ENCODE measurements at regions not wholly inside any gene's neighbourhood (a gene's known extent, or its start where the extent isn't known, plus 50 kb on each side); places are given as distances from the start of the nearest gene placed in this dataset.
"Not testable (repeated sequence)": the region's sequence is repeated elsewhere in the genome, so short reads cannot be mapped to it uniquely, and the experiment has no call there.

- DNase-seq (ENCODE audit: low spot score in 2 of 2); H3K4me3 Mint-ChIP-seq; H3K4me1 Mint-ChIP-seq; H3K9me3 Mint-ChIP-seq; H3K27ac Mint-ChIP-seq (ENCODE audit: low read depth); ATAC-seq (replicated peaks; ENCODE audit: extremely low read depth, poor library complexity, severe bottlenecking); H3K36me3 Mint-ChIP-seq (ENCODE audit: insufficient read depth); H3K27me3 Mint-ChIP-seq: not testable (repeated sequence)
Observed at GRCh38 chr15:20283651-20284050, 257.9 kb downstream of the GOLGA6L6 start.

- not testable (repeated sequence) for H3K4me1 Mint-ChIP-seq; DNase-seq (ENCODE audit: low spot score in 2 of 2); H3K36me3 Mint-ChIP-seq (ENCODE audit: insufficient read depth); H3K4me3 Mint-ChIP-seq; H3K27me3 Mint-ChIP-seq; ATAC-seq (replicated peaks; ENCODE audit: extremely low read depth, poor library complexity, severe bottlenecking); H3K27ac Mint-ChIP-seq (ENCODE audit: low read depth); H3K9me3 Mint-ChIP-seq
Observed at GRCh38 chr15:20282491-20282943, 259.1 kb downstream of the GOLGA6L6 start.

- ATAC-seq (replicated peaks; ENCODE audit: extremely low read depth, poor library complexity, severe bottlenecking); H3K4me1 Mint-ChIP-seq; H3K36me3 Mint-ChIP-seq (ENCODE audit: insufficient read depth); H3K4me3 Mint-ChIP-seq; H3K27me3 Mint-ChIP-seq; DNase-seq (ENCODE audit: low spot score in 2 of 2); H3K9me3 Mint-ChIP-seq; H3K27ac Mint-ChIP-seq (ENCODE audit: low read depth): not testable (repeated sequence)
Observed at GRCh38 chr15:20281567-20282275, 259.9 kb downstream of the GOLGA6L6 start.

DNA sequence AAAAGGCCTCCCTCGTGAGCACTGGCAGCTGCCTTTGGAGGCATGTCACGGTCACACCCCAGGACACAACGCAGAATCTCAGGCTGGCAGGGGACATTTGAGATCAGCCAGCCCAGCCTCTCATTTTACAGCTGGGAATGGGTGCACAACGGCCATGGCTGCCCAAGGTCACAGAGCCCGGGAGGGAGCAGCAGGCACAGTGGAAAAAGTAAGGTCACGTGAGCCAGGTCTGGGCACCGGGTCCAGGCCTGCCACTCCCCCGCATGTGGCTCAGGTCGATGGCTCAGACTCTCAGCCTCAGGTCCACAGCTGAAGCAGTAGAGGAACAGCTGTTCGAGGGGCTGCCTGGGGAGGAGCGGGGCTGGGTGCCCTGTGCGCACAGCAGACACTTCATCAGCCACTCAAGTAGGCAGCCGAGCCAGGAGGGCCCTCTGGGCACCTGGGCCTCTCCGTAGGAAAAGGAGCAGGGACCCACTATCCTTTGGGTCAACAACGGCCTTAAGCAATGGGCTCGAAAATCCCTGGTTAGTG lies 260.6 kb downstream of the GOLGA6L6 start:
- no peaks in the 10 kb centered on the region for H3K9me3 Mint-ChIP-seq
- DNase-seq (ENCODE audit: low spot score in 2 of 2) (no peak), ATAC-seq (replicated peaks; ENCODE audit: extremely low read depth, poor library complexity, severe bottlenecking) (no peak)
- no peaks in the 10 kb centered on the region for H3K4me1 Mint-ChIP-seq
- no peaks in the 10 kb centered on the region for H3K27me3 Mint-ChIP-seq
- no peak overlapping the region for H3K4me3 Mint-ChIP-seq
- no peaks in the 10 kb centered on the region for H3K36me3 Mint-ChIP-seq (ENCODE audit: insufficient read depth)
- H3K27ac Mint-ChIP-seq (ENCODE audit: low read depth), result no peak overlapping the region

DNA sequence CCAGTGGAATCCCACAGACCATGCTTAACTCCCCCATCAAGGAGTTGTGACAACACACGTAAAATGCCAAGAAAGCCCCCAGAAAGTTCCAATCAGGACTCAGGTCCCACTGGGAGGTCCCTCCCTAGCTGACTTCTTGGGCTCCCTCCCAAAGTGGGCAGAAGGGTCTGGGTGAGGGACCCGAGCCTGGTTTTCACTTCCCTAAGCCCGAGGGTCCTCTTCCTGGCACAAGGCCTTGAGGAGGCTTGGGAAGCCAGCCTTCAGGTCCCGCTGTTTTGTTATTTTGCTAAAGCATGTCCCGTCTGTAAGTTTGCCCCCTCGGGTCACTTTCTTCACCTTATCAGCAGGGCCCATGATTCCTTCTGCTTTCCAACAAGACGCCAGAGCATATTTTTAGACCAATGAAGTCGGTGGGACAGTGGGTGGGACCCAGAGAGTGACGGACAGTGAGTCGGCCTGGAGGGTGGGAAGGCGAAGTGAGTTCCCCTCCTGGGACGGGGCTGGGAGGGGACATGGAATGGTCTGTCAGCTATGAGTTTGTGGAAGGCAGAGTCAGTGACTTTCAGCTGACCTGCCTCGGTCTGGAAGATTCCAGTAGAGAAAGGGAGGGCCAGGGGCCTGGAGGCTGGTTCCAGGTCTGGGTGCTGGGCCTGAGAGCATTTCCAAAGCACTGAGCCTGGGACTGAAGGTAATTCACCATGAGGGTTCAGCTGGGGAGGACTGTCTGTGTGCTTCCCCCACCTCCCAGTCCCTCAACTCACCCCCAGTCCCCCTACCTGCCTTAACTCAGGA lies 261.3 kb downstream of the GOLGA6L6 start:
- not testable (repeated sequence) for DNase-seq (ENCODE audit: low spot score in 2 of 2); H3K4me1 Mint-ChIP-seq; H3K27ac Mint-ChIP-seq (ENCODE audit: low read depth); H3K36me3 Mint-ChIP-seq (ENCODE audit: insufficient read depth); ATAC-seq (replicated peaks; ENCODE audit: extremely low read depth, poor library complexity, severe bottlenecking); H3K27me3 Mint-ChIP-seq; H3K9me3 Mint-ChIP-seq; H3K4me3 Mint-ChIP-seq

DNA sequence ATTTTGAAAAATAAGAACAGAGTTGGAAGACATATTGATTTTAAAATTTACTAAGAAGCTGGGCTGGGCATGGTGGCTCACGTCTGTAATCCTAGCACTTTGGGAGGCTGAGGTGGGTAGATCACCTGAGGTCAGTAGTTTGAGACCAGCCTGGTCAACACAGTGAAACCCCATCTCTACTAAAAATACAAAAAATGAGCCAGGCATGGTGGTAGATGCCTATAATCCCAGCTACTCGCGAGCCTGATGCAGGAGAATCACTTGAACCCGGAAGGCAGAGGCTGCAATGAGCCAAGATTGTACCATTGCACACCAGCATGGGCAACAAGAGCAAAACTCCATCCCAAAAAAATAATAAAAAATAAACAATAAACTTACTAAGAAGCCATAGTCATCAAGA lies 262.5 kb downstream of the GOLGA6L6 start:
- not testable (repeated sequence) for ATAC-seq (replicated peaks; ENCODE audit: extremely low read depth, poor library complexity, severe bottlenecking); DNase-seq (ENCODE audit: low spot score in 2 of 2); H3K36me3 Mint-ChIP-seq (ENCODE audit: insufficient read depth); H3K4me1 Mint-ChIP-seq; H3K27me3 Mint-ChIP-seq; H3K9me3 Mint-ChIP-seq; H3K27ac Mint-ChIP-seq (ENCODE audit: low read depth); H3K4me3 Mint-ChIP-seq

DNA sequence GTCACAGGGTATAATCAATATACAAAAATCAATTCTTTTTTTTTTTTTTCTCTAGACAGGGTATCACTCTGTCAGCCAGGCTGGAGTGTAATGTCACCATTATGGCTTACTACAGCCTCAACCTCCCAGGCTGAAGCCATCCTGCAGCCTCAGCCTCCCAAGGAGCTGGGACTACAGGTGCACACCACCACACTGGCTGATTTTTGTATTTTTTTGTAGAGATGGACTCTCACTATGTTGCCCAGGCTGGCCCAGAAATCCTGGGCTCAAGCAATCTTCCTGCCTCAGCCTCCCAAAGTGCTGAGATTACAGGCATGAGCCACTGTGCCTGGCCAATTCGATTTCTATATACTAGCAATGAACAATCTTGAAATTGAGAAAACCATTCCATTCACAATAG lies 263.2 kb downstream of the GOLGA6L6 start:
- H3K27me3 Mint-ChIP-seq; H3K36me3 Mint-ChIP-seq (ENCODE audit: insufficient read depth); H3K4me3 Mint-ChIP-seq; H3K4me1 Mint-ChIP-seq; H3K27ac Mint-ChIP-seq (ENCODE audit: low read depth); H3K9me3 Mint-ChIP-seq; ATAC-seq (replicated peaks; ENCODE audit: extremely low read depth, poor library complexity, severe bottlenecking); DNase-seq (ENCODE audit: low spot score in 2 of 2): not testable (repeated sequence)

DNA sequence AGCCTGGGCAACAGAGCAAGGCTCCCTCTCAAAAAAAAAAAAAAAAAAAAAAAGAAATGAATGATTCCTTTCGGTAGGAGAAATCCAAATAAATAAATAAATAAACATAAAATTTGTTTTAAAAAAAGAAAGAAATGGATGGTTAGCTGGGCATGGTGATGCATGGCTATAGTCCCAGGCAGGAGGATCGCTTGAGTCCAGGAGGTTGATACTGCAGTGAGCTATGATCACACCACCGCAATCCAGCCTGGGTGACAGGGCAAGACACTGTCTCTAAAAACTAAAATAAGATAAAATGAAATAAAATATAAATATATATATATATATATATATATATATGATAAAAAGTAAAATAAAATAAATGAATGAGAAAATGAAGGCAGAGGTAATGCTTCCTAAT lies 264.1 kb downstream of the GOLGA6L6 start:
- H3K4me1 Mint-ChIP-seq; H3K4me3 Mint-ChIP-seq; H3K36me3 Mint-ChIP-seq (ENCODE audit: insufficient read depth); H3K27me3 Mint-ChIP-seq; DNase-seq (ENCODE audit: low spot score in 2 of 2); H3K9me3 Mint-ChIP-seq; ATAC-seq (replicated peaks; ENCODE audit: extremely low read depth, poor library complexity, severe bottlenecking); H3K27ac Mint-ChIP-seq (ENCODE audit: low read depth): not testable (repeated sequence)

GRCh38 chr15:20276312-20277114 lies 265.1 kb downstream of the GOLGA6L6 start:
- DNase-seq (ENCODE audit: low spot score in 2 of 2), result not testable (repeated sequence)

GRCh38 chr15:20275373-20275967 lies 266.1 kb downstream of the GOLGA6L6 start:
- H3K36me3 Mint-ChIP-seq (ENCODE audit: insufficient read depth); ATAC-seq (replicated peaks; ENCODE audit: extremely low read depth, poor library complexity, severe bottlenecking); H3K4me1 Mint-ChIP-seq; H3K27me3 Mint-ChIP-seq; H3K4me3 Mint-ChIP-seq; H3K9me3 Mint-ChIP-seq; DNase-seq (ENCODE audit: low spot score in 2 of 2); H3K27ac Mint-ChIP-seq (ENCODE audit: low read depth): not testable (repeated sequence)

More at GRCh38 chr15:20276312-20277114, 265.1 kb downstream of the GOLGA6L6 start:
- not testable (repeated sequence) for H3K36me3 Mint-ChIP-seq (ENCODE audit: insufficient read depth); H3K9me3 Mint-ChIP-seq; H3K4me1 Mint-ChIP-seq; H3K27me3 Mint-ChIP-seq; H3K4me3 Mint-ChIP-seq; ATAC-seq (replicated peaks; ENCODE audit: extremely low read depth, poor library complexity, severe bottlenecking); H3K27ac Mint-ChIP-seq (ENCODE audit: low read depth)

DNA sequence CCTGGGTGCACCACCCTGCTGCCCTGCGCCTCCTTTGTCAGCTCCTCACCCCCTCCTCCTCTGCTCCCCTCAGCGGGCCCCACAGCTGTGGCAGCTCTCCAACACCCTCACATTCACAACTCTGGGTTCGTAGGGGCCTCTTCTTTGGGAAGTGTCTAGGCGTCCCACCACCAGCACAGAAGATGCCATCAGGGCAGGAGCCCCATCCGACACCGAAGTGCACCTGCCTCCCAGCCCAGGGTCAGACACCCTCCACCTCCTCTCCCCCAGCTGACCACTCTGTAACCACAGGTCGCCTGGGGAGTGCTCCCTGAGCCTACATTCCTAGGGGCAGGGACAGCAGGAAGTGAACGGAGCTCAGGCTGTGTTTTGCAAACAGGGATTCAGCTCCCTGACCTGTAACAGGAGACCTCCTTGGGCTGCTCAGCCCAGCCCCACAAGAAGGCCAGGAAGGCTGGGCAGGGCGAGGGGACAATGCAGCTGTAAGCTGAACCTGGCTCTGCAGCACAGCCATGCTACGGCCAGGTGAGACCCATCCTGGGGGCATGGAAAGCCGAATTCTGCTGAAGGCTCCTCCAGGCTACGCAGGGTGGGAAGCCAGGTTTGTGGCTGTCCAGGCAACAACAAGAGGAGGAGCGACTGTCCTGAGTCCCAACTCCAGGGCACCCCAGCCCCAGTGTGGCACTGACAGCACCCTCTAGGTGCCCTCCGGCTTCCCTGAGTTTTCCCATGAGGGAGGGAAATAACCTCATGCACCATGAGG lies 269.0 kb downstream of the GOLGA6L6 start:
- no peak for DNase-seq (ENCODE audit: low spot score in 2 of 2)
- no peaks in the 10 kb centered on the region for H3K36me3 Mint-ChIP-seq (ENCODE audit: insufficient read depth)
- no peaks in the 10 kb centered on the region for H3K4me1 Mint-ChIP-seq
- ATAC-seq (replicated peaks; ENCODE audit: extremely low read depth, poor library complexity, severe bottlenecking), result no peak
- H3K27ac Mint-ChIP-seq (ENCODE audit: low read depth), result no peak overlapping the region
- no peaks in the 10 kb centered on the region for H3K27me3 Mint-ChIP-seq
- no peak overlapping the region for H3K4me3 Mint-ChIP-seq
- H3K9me3 Mint-ChIP-seq, result no peaks in the 10 kb centered on the region
